GM23338 (cell line): ENCODE measurements at regions not wholly inside any gene's neighbourhood (a gene's known extent, or its start where the extent isn't known, plus 50 kb on each side); places are given as distances from the start of the nearest gene placed in this dataset.

Experiments used
- CREB1 ChIP-seq: fragments of 250-450 bp; sonication (Bioruptor Pico); IDR thresholded peaks from 2 replicates; pipeline ENCODE4 v1.5.0; 2020; ENCODE audit warnings: low read depth, mild to moderate bottlenecking, moderate library complexity
- CTCF ChIP-seq, 2 experiments: fragments of 200-600 bp in 1 of 2; sonication (generic) in 1 of 2; conservative IDR thresholded peaks; 2 replicates each; pipeline versions ENCODE4 v1.5.1 to v1.6.1; 2016 to 2017; ENCODE audit warnings: antibody characterized with exemption in 2 of 2, low read depth in 2 of 2, mild to moderate bottlenecking in 2 of 2, moderate library complexity in 1 of 2
- ETS1 ChIP-seq: IDR thresholded peaks from 2 replicates; pipeline ENCODE4 v1.6.1; 2016; ENCODE audit warnings: antibody characterized with exemption
- EZH2 ChIP-seq: fragments of 200-600 bp; sonication (generic); IDR thresholded peaks from one replicate; pipeline ENCODE4 v1.8.0; 2017; ENCODE audit warnings: antibody characterized with exemption, mild to moderate bottlenecking, low read depth; ENCODE audit not compliant: unreplicated experiment
- EZH2phosphoT487 ChIP-seq: fragments of 200-600 bp; sonication (generic); IDR thresholded peaks from one replicate; pipeline ENCODE4 v1.8.1; 2018; ENCODE audit warnings: antibody characterized with exemption; ENCODE audit not compliant: unreplicated experiment
- JUNB ChIP-seq: IDR thresholded peaks from one replicate; pipeline ENCODE4 v1.6.1; 2016; ENCODE audit warnings: antibody characterized with exemption; ENCODE audit not compliant: unreplicated experiment
- POLR2AphosphoS5 ChIP-seq: IDR thresholded peaks from 2 replicates; pipeline ENCODE4 v1.6.1; 2016; ENCODE audit warnings: antibody characterized with exemption, low read depth
- REST ChIP-seq: IDR thresholded peaks from one replicate; pipeline ENCODE4 v1.6.1; 2018; ENCODE audit warnings: antibody characterized with exemption; ENCODE audit not compliant: unreplicated experiment
- ZNF331 ChIP-seq: fragments of 250-450 bp; sonication (Bioruptor Pico); IDR thresholded peaks from 2 replicates; pipeline ENCODE4 v1.5.0; 2020; ENCODE audit warnings: low read depth, mild to moderate bottlenecking, moderate library complexity
- ZNF462 ChIP-seq: fragments of 250-450 bp; sonication (Bioruptor Pico); IDR thresholded peaks from 2 replicates; pipeline ENCODE4 v1.5.0; 2020; ENCODE audit warnings: mild to moderate bottlenecking, moderate library complexity

GRCh38 chr3:2036076-2036475 is 62.6 kb upstream of the CNTN4 start:
- TF ChIP-seq CTCF (conservative IDR thresholded peaks at IDR 0.05; ENCODE audit: low read depth in 2 of 2) (no peak), POLR2AphosphoS5 (no peak), REST (no peak), EZH2 (no peak), JUNB (no peak), CREB1 (CRISPR knock-in tag) (no peak), EZH2phosphoT487 (no peak), ZNF462 (no peak), ZNF331 (CRISPR knock-in tag) (no peak), ETS1 (no peak)
